ENCODE measurements at regions not wholly inside any gene's neighbourhood (a gene's known extent, or its start where the extent isn't known, plus 50 kb on each side); places are given as distances from the start of the nearest gene placed in this dataset.

GRCh38 chr9:26163931-26164330 is 485.7 kb upstream of the TUSC1 start:
- no peak for TF ChIP-seq CREB5 (CRISPR knock-in tag; IDR thresholded peaks at IDR 0.05; ENCODE audit: low read depth)
- no peak for TF ChIP-seq ZFP3 (CRISPR knock-in tag; IDR thresholded peaks at IDR 0.05)
- no peak for TF ChIP-seq PATZ1 (CRISPR knock-in tag; IDR thresholded peaks at IDR 0.05; ENCODE audit: borderline replicate concordance)
- no peak for TF ChIP-seq ZNF565 (CRISPR knock-in tag; conservative IDR thresholded peaks at IDR 0.05; ENCODE audit: low read depth)
- no peak for TF ChIP-seq ZNF8 (CRISPR knock-in tag; IDR thresholded peaks at IDR 0.05)
- no peak for TF ChIP-seq GLIS3 (CRISPR knock-in tag; IDR thresholded peaks at IDR 0.05)
- TF ChIP-seq ZNF70 (CRISPR knock-in tag; IDR thresholded peaks at IDR 0.05): no peak
- no peak for TF ChIP-seq ESRRG (CRISPR knock-in tag; IDR thresholded peaks at IDR 0.05)
- no peak for TF ChIP-seq ISL1 (CRISPR knock-in tag; IDR thresholded peaks at IDR 0.05)

Measured in SK-N-SH treated with all-trans-retinoic acid at 6 μM for 48 hours (cell line).